ENCODE measurements at regions not wholly inside any gene's neighbourhood (a gene's known extent, or its start where the extent isn't known, plus 50 kb on each side); places are given as distances from the start of the nearest gene placed in this dataset.

DNA sequence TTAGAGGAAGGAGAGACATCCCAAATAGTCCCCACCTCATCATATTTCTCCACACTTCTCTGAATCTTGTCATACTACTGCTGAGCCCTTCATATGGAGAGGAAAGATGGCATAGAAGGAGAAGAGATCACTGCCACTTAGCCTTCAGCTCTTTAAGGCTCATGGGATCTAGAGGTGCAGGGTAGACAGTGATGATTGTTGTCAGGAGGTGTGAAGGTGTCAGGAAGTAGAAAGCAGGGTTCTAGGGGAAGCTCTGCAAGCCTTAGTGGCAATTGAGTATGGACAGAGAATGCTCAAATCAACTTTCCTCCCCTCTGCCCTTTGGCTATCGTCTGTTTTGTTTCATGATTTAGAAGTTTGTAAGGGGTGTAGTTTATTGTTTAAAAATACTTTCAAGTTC is 505.7 kb downstream of the ZNF608 start:
- intact Hi-C loops (cut with micrococcal nuclease; ENCODE audit: unreplicated experiment), result no loop called here
- Mint-ChIP-seq H3K4me1 (ENCODE audit: low read depth, unreplicated experiment) (no peaks in the 10 kb centered on the region), H3K36me3 (ENCODE audit: insufficient read depth, unreplicated experiment) (no peaks in the 10 kb centered on the region), H3K27ac (ENCODE audit: unreplicated experiment) (no peak overlapping the region), H3K4me3 (ENCODE audit: low read depth, unreplicated experiment) (no peak overlapping the region), H3K27me3 (ENCODE audit: unreplicated experiment) (no peaks in the 10 kb centered on the region), H3K9me3 (ENCODE audit: low read depth, unreplicated experiment) (peaks cover 11% of the 10 kb centered on the region)
- CTCF ChIA-PET, result no interaction called here
- no peak for DNase-seq
- TF ChIP-seq, protein P1, sequence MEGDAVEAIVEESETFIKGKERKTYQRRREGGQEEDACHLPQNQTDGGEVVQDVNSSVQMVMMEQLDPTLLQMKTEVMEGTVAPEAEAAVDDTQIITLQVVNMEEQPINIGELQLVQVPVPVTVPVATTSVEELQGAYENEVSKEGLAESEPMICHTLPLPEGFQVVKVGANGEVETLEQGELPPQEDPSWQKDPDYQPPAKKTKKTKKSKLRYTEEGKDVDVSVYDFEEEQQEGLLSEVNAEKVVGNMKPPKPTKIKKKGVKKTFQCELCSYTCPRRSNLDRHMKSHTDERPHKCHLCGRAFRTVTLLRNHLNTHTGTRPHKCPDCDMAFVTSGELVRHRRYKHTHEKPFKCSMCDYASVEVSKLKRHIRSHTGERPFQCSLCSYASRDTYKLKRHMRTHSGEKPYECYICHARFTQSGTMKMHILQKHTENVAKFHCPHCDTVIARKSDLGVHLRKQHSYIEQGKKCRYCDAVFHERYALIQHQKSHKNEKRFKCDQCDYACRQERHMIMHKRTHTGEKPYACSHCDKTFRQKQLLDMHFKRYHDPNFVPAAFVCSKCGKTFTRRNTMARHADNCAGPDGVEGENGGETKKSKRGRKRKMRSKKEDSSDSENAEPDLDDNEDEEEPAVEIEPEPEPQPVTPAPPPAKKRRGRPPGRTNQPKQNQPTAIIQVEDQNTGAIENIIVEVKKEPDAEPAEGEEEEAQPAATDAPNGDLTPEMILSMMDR (IDR thresholded peaks at IDR 0.05; ENCODE audit: unreplicated experiment), result no peak
- BruUV-seq (replicated peaks), result no TSS peak

DNA sequence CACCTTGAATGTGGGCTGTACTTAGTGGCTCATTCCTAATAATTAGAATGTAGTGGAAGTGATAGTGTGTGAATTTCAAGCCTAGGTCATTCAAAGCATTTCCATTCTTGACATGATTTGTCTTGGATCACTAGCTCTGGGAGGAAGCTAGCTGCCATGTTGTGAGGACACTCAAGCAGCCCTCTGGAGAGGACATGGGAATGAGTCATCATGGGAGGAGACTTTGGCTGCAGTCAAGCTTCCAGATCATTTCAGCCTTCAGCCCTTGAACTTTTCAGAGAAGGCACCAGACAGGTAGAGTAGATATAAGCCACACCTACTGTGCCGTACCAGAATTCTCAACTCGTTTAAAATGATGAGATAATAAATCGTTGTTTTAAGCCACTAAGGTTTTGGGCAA is 506.9 kb downstream of the ZNF608 start:
- TF ChIP-seq, protein P1 (IDR thresholded peaks at IDR 0.05; ENCODE audit: unreplicated experiment), result no peak
- Mint-ChIP-seq H3K36me3 (ENCODE audit: insufficient read depth, unreplicated experiment) (no peaks in the 10 kb centered on the region), H3K9me3 (ENCODE audit: low read depth, unreplicated experiment) (peaks cover 6% of the 10 kb centered on the region), H3K4me3 (ENCODE audit: low read depth, unreplicated experiment) (no peak overlapping the region), H3K27ac (ENCODE audit: unreplicated experiment) (no peak overlapping the region), H3K4me1 (ENCODE audit: low read depth, unreplicated experiment) (no peaks in the 10 kb centered on the region), H3K27me3 (ENCODE audit: unreplicated experiment) (no peaks in the 10 kb centered on the region)
- no peak for DNase-seq
- no TSS peak for BruUV-seq (replicated peaks)
- intact Hi-C loops (cut with micrococcal nuclease; ENCODE audit: unreplicated experiment), result no loop called here
- CTCF ChIA-PET, result no interaction called here

GRCh38 chr5:124238350-124238749 is 508.1 kb downstream of the ZNF608 start:
- no peaks in the 10 kb centered on the region for H3K36me3 Mint-ChIP-seq (ENCODE audit: insufficient read depth, unreplicated experiment)
- peaks cover 6% of the 10 kb centered on the region for H3K9me3 Mint-ChIP-seq (ENCODE audit: low read depth, unreplicated experiment)
- H3K27me3 Mint-ChIP-seq (ENCODE audit: unreplicated experiment), result no peaks in the 10 kb centered on the region
- BruUV-seq (replicated peaks), result no TSS peak
- no peak for DNase-seq
- H3K4me1 Mint-ChIP-seq (ENCODE audit: low read depth, unreplicated experiment), result no peaks in the 10 kb centered on the region
- CTCF ChIA-PET, result no interaction called here
- H3K27ac Mint-ChIP-seq (ENCODE audit: unreplicated experiment), result no peak overlapping the region
- intact Hi-C loops (cut with micrococcal nuclease; ENCODE audit: unreplicated experiment), result no loop called here
- H3K4me3 Mint-ChIP-seq (ENCODE audit: low read depth, unreplicated experiment), result no peak overlapping the region
- TF ChIP-seq, protein P1 (IDR thresholded peaks at IDR 0.05; ENCODE audit: unreplicated experiment), result no peak

DNA sequence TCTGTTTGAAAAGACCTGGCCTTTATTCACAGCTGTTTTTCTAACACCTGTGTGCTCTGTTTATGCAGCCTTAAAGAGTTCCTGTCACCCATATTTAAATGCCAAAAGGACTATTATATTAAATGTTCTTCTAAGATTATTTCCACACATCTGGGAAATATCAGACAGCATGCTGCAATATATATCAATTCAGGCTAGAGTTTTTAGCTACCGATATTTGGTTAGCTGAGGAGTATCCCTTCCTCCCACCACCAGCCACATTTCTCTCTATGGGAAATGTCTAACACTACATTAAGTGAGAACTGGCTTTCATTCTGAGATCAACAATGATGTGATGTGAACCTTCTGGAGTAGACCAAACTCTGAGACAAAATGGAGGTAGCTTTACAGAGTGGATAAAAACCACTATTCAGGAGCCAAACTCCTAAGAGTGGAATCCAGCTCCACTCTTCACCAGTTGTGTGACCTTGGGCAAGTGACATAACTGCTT is 509.2 kb downstream of the ZNF608 start:
- no TSS peak for BruUV-seq (replicated peaks)
- Mint-ChIP-seq H3K36me3 (ENCODE audit: insufficient read depth, unreplicated experiment) (no peaks in the 10 kb centered on the region), H3K9me3 (ENCODE audit: low read depth, unreplicated experiment) (peaks cover 4% of the 10 kb centered on the region), H3K27me3 (ENCODE audit: unreplicated experiment) (no peaks in the 10 kb centered on the region), H3K4me1 (ENCODE audit: low read depth, unreplicated experiment) (no peaks in the 10 kb centered on the region), H3K27ac (ENCODE audit: unreplicated experiment) (no peak overlapping the region), H3K4me3 (ENCODE audit: low read depth, unreplicated experiment) (no peak overlapping the region)
- CTCF ChIA-PET, result no interaction called here
- intact Hi-C loops (cut with micrococcal nuclease; ENCODE audit: unreplicated experiment), result no loop called here
- no peak for DNase-seq
- TF ChIP-seq, protein P1 (IDR thresholded peaks at IDR 0.05; ENCODE audit: unreplicated experiment), result no peak
